Brain microvascular endothelial cell (primary cell): ENCODE measurements at regions not wholly inside any gene's neighbourhood (a gene's known extent, or its start where the extent isn't known, plus 50 kb on each side); places are given as distances from the start of the nearest gene placed in this dataset.

ENCODE experiments used
- DNase-seq: peaks from one replicate; pipeline ENCODE4 v3.0.0-alpha.2; 2020
- H3K27ac ChIP-seq: fragments of 250-450 bp; sonication (Bioruptor Pico); 2 replicates; pipeline ENCODE4 v1.5.1; 2020; ENCODE audit warnings: mild to moderate bottlenecking, moderate library complexity
- H3K27me3 ChIP-seq: fragments of 250-450 bp; sonication (Bioruptor Pico); replicated peaks from 2 replicates; pipeline ENCODE4 v1.5.1; 2020; ENCODE audit warnings: mild to moderate bottlenecking
- H3K36me3 ChIP-seq: fragments of 250-450 bp; sonication (Bioruptor Pico); replicated peaks from 2 replicates; pipeline ENCODE4 v1.5.1; 2020; ENCODE audit warnings: mild to moderate bottlenecking
- H3K4me3 ChIP-seq: 2 replicates; pipeline ENCODE4 v1.5.1; 2011; ENCODE audit warnings: low read depth, mild to moderate bottlenecking, control low read depth, low read length, moderate library complexity
- in situ Hi-C: cut with HindIII; loops from 2 replicates; pipeline ENCODE4 v1.10.0; 2017; ENCODE audit warnings: low sequenced_read_pairs, low pct_ligation_motif_present
- TF ChIP-seq, protein P1 (sequence below): IDR thresholded peaks from 2 replicates; pipeline ENCODE4 v1.5.1; 2011; ENCODE audit warnings: low read depth, mild to moderate bottlenecking, moderate library complexity, low read length, control low read depth, inconsistent platforms; ENCODE audit errors: missing control alignments

GRCh38 chr3:63193647-63194046 is 84.5 kb upstream of the SYNPR start:
- in situ Hi-C loops = no loop called here
- DNase-seq = no peak
- Histone ChIP-seq H3K36me3 (no peaks in the 10 kb centered on the region), H3K27me3 (no peaks in the 10 kb centered on the region), H3K27ac (no peak overlapping the region), H3K4me3 (no peak overlapping the region)
- TF ChIP-seq, protein P1, sequence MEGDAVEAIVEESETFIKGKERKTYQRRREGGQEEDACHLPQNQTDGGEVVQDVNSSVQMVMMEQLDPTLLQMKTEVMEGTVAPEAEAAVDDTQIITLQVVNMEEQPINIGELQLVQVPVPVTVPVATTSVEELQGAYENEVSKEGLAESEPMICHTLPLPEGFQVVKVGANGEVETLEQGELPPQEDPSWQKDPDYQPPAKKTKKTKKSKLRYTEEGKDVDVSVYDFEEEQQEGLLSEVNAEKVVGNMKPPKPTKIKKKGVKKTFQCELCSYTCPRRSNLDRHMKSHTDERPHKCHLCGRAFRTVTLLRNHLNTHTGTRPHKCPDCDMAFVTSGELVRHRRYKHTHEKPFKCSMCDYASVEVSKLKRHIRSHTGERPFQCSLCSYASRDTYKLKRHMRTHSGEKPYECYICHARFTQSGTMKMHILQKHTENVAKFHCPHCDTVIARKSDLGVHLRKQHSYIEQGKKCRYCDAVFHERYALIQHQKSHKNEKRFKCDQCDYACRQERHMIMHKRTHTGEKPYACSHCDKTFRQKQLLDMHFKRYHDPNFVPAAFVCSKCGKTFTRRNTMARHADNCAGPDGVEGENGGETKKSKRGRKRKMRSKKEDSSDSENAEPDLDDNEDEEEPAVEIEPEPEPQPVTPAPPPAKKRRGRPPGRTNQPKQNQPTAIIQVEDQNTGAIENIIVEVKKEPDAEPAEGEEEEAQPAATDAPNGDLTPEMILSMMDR = peak; percentile 35

DNA sequence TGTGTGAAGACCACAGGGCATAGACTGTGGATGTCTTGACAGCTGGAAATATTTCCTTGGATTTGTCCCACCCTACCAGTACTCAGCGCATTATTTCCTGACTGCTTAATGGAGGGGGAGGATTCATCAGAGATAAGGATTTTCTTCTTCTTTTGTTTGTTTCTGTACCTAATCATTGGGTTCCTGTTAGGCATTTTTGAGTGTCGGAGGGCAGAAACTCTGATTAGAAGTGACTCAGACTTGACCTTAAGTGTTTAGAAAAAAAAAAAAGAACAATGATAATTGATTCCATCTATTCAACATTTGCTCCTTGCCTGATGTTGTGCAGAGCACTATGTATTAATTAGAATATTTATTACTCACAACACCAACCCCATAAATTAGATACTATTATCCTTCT is 78.5 kb upstream of the SYNPR start:
- no peaks in the 10 kb centered on the region for H3K36me3 ChIP-seq
- TF ChIP-seq, protein P1 = no peak
- no peak overlapping the region for H3K27ac ChIP-seq
- no peak overlapping the region for H3K4me3 ChIP-seq
- no peaks in the 10 kb centered on the region for H3K27me3 ChIP-seq
- DNase-seq = no peak
- in situ Hi-C loops = no loop called here

DNA sequence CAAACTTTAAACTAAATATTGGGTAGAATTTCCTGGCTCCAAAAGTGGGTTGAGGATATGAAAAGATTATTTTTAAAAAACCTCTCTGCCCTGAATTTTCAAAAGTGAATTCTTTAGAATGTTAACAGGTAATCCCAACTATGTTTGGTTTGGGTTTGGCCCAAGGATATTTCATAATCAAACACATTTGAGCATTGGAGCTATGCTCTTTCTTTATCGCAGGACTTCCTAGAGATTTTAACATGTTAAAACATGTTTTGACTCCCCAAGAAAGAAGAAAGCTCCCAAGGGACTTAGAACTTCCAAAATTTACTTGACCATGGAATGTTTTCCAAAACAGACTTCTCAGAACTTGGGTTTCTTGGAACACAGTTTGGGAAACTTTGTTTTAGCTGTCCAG is 75.6 kb upstream of the SYNPR start:
- in situ Hi-C loops = no loop called here
- Histone ChIP-seq H3K27ac (no peak overlapping the region), H3K36me3 (no peaks in the 10 kb centered on the region), H3K27me3 (no peaks in the 10 kb centered on the region), H3K4me3 (no peak overlapping the region)
- TF ChIP-seq, protein P1 = no peak
- no peak for DNase-seq

GRCh38 chr3:63207066-63207590 is 71.0 kb upstream of the SYNPR start:
- Histone ChIP-seq H3K36me3 (no peaks in the 10 kb centered on the region), H3K27ac (no peak overlapping the region), H3K27me3 (no peaks in the 10 kb centered on the region), H3K4me3 (no peak overlapping the region)
- in situ Hi-C loops = no loop called here
- DNase-seq = no peak
- TF ChIP-seq, protein P1 = no peak

DNA sequence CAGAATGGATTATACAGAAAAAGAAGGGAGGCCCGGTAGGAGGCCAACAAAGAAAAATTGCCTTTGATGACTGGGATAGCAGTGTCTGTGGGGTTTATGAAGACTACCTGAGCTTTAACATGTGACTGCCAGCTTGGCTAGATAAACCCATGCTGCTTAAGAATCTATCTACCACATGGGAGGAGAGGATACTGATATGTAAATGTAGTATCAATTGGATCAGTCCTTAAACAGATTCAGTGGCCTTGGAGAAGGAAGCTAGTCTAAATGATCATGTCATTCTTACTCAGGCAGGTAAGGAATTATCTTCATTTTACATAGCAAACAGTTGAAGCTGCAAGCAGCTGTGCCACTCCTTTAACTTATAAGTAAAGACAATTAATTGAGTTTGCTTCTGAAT is 50.0 kb upstream of the SYNPR start:
- Histone ChIP-seq H3K4me3 (no peak overlapping the region), H3K36me3 (no peaks in the 10 kb centered on the region), H3K27ac (no peak overlapping the region), H3K27me3 (no peaks in the 10 kb centered on the region)
- in situ Hi-C loops = no loop called here
- TF ChIP-seq, protein P1 = no peak
- DNase-seq = no peak
